LNCaP clone FGC (cell line): ENCODE measurements at regions not wholly inside any gene's neighbourhood (a gene's known extent, or its start where the extent isn't known, plus 50 kb on each side); places are given as distances from the start of the nearest gene placed in this dataset.
"Not testable (repeated sequence)": the region's sequence is repeated elsewhere in the genome, so short reads cannot be mapped to it uniquely, and the experiment has no call there.

Experiments
- DNase-seq: peaks from one replicate; pipeline ENCODE4 v3.0.0-alpha.2; 2011; ENCODE audit warnings: low read depth
- H3K4me3 ChIP-seq: 2 replicates; pipeline ENCODE4 v1.5.1; 2011; ENCODE audit warnings: mild to moderate bottlenecking, low read depth, low read length, control low read depth
- CTCF ChIP-seq: IDR thresholded peaks from 2 replicates; pipeline ENCODE4 v1.5.1; 2012; ENCODE audit warnings: mild to moderate bottlenecking; ENCODE audit not compliant: control insufficient read depth, insufficient read depth; ENCODE audit errors: extremely low read depth

- no peak for TF ChIP-seq CTCF
- no peak for DNase-seq
- H3K4me3 ChIP-seq, result no peak overlapping the region
These were observed 221.9 kb downstream of the GIPC2 start for GRCh38 chr1:78267513-78268218.

GRCh38 chr1:78269591-78269990, 221.2 kb upstream of the PTGFR start:
- DNase-seq, result no peak
- no peak for TF ChIP-seq CTCF
- no peak overlapping the region for H3K4me3 ChIP-seq

GRCh38 chr1:78271423-78271822, 219.4 kb upstream of the PTGFR start:
- not testable (repeated sequence) for DNase-seq, H3K4me3 ChIP-seq

- H3K4me3 ChIP-seq, result no peak overlapping the region
- no peak for TF ChIP-seq CTCF
- DNase-seq, result no peak
These were observed 216.0 kb upstream of the PTGFR start for GRCh38 chr1:78274814-78275213.

- no peak for TF ChIP-seq CTCF
- H3K4me3 ChIP-seq, result no peak overlapping the region
- no peak for DNase-seq
These were observed 215.3 kb upstream of the PTGFR start for GRCh38 chr1:78275456-78275855.

GRCh38 chr1:78275906-78276685, 214.7 kb upstream of the PTGFR start:
- no peak overlapping the region for H3K4me3 ChIP-seq
- no peak for DNase-seq

More at GRCh38 chr1:78275906-78276685, 214.7 kb upstream of the PTGFR start:
- 0 out of 2 replicates have a peak, but pooled peaks have one; percentile 3 for TF ChIP-seq CTCF
